PC-9 (cell line): ENCODE measurements at regions not wholly inside any gene's neighbourhood (a gene's known extent, or its start where the extent isn't known, plus 50 kb on each side); places are given as distances from the start of the nearest gene placed in this dataset.

ENCODE experiments used
- EZH2 ChIP-seq: fragments of 200-600 bp; sonication (generic); IDR thresholded peaks from 2 replicates; pipeline ENCODE4 v1.8.0; 2017; ENCODE audit warnings: antibody characterized with exemption, low read depth
- TF ChIP-seq, protein P1 (sequence below): fragments of 200-600 bp; sonication (generic); conservative IDR thresholded peaks from 2 replicates; pipeline ENCODE4 v1.6.1; 2017; ENCODE audit warnings: mixed run types, antibody characterized with exemption, mild to moderate bottlenecking, moderate library complexity

DNA sequence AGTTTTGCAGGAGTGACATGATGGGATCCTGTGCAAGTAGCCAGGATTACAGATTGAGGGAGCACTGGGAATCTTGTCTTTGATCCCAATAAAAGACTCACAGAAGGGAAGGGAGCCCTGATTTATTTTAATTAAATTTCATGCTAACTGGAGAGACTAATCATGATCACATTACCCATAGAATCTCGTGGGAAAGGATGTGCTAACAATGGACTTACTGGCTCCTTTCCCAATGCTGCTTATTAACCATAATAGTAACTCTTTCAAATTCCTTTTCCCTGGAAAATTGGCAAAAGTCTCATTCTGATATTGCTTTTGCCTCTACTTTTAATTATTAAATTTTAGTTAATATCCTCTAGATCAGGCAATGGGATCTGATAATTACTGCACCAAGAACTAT is 174.8 kb upstream of the AVPR1A start:
- TF ChIP-seq, protein P1, sequence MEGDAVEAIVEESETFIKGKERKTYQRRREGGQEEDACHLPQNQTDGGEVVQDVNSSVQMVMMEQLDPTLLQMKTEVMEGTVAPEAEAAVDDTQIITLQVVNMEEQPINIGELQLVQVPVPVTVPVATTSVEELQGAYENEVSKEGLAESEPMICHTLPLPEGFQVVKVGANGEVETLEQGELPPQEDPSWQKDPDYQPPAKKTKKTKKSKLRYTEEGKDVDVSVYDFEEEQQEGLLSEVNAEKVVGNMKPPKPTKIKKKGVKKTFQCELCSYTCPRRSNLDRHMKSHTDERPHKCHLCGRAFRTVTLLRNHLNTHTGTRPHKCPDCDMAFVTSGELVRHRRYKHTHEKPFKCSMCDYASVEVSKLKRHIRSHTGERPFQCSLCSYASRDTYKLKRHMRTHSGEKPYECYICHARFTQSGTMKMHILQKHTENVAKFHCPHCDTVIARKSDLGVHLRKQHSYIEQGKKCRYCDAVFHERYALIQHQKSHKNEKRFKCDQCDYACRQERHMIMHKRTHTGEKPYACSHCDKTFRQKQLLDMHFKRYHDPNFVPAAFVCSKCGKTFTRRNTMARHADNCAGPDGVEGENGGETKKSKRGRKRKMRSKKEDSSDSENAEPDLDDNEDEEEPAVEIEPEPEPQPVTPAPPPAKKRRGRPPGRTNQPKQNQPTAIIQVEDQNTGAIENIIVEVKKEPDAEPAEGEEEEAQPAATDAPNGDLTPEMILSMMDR, result no peak
- no peak for TF ChIP-seq EZH2
